ENCODE measurements at regions not wholly inside any gene's neighbourhood (a gene's known extent, or its start where the extent isn't known, plus 50 kb on each side); places are given as distances from the start of the nearest gene placed in this dataset.

DNA sequence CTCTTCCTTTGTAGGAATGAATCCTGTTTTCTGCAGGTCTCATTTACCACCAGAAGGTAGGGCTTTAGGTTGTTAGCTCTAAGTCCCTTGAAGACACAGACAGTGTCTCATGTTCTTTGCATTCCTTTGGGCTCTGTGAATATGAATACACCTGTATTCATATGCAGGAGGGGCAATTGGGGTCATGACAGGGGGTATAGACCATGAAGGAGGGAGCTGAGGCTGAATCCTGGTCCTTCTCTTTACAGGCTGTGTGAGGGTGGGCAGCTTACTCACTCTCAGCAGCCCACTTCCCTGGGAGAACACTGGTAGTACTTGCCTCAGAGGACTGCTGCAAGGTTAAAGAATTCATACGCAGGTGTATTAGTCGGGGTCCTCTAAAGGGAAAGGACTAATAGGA is 267.2 kb upstream of the MGMT start (continued):
- no peak for TF ChIP-seq ZBTB42 (CRISPR knock-in tag; IDR thresholded peaks at IDR 0.05)
- TF ChIP-seq HDAC1 (CRISPR knock-in tag; IDR thresholded peaks at IDR 0.05) = no peak

GRCh38 chr10:129203819-129204218 is 263.2 kb upstream of the MGMT start:
- DNase-seq (ENCODE audit: low spot score) = no peak
- ChIA-PET CTCF (ENCODE audit: low intra/inter-chr PET ratio, low total read pairs) (no interaction called here), POLR2A (no interaction called here)
- Histone ChIP-seq H4K20me1 (ENCODE audit: insufficient read depth, low read length) (no peaks in the 10 kb centered on the region), H3K4me1 (ENCODE audit: insufficient read depth, low read length) (no peaks in the 10 kb centered on the region), H3K4me2 (ENCODE audit: low read depth, low read length) (no peak overlapping the region), H3K79me2 (ENCODE audit: insufficient read depth, low read length) (no peaks in the 10 kb centered on the region), H3K4me3 (replicated peaks in 1 of 3; ENCODE audit: insufficient read depth in 1 of 3, low read depth in 2 of 3, low read length in 3 of 3) (no peak overlapping the region), H3K27ac (ENCODE audit: extremely low read length, insufficient read depth, low read length) (no peak overlapping the region), H3K36me3 (replicated peaks in 1 of 2; ENCODE audit: control insufficient read depth in 1 of 2, insufficient read depth in 2 of 2, low read length in 2 of 2) (no peaks in the 10 kb centered on the region), H3K27me3 (ENCODE audit: control insufficient read depth in 1 of 2, insufficient read depth in 2 of 2, low read length in 2 of 2) (no peaks in the 10 kb centered on the region), H3K9ac (ENCODE audit: insufficient read depth, low read depth, low read length) (no peak overlapping the region), H3K9me3 (ENCODE audit: low read length) (no peaks in the 10 kb centered on the region), H2AFZ (ENCODE audit: low read length) (no peak overlapping the region)
- WGBS (ENCODE audit: low lambda C conversion rate) = 5% methylated on average over 3 of the region's 5 CpGs
- no peak for ATAC-seq
- no peak for FAIRE-seq
- no TSS peak for BruUV-seq (replicated peaks)
- TF ChIP-seq GATAD2A (CRISPR knock-in tag; IDR thresholded peaks at IDR 0.05) = no peak
- no peak for TF ChIP-seq ZNF589 (CRISPR knock-in tag; conservative IDR thresholded peaks at IDR 0.05)
- no peak for TF ChIP-seq JUND (CRISPR knock-in tag; IDR thresholded peaks at IDR 0.05)
- TF ChIP-seq CREB1 (IDR thresholded peaks at IDR 0.05) = peak; percentile 33; the same call in 1 of the 2 replicates
- TF ChIP-seq CREB1 (CRISPR knock-in tag; IDR thresholded peaks at IDR 0.05) = no peak
- intact Hi-C loops (cut with micrococcal nuclease; ENCODE audit: unreplicated experiment) = no loop called here
- in situ Hi-C loops (cut with HindIII; ENCODE audit: extremely low pct_ligation_motif_present, low pct_unique_long_range_greater_than_20kb) = no loop called here

DNA sequence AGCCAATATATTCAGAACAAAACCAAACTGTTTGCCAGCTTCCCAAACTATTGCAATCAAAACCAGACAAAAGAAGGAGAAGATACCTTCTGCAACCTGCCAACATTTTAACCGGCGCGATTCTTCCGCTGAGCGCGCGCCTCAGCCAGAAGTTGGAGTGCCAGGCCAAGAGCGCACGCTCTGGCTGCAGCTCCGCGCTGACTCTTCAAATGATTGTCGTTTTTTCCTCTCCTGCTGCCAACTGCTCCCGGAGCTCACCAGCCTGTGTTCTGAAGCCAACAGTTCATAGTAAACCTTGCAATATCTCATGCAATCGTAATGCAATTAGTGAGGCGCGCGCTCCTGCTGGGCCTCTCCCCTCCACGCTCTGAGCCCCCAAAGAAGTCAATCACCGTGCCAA is 259.7 kb upstream of the MGMT start:
- POLR2A ChIA-PET = no interaction called here
- ATAC-seq (no peak), DNase-seq (ENCODE audit: low spot score) (no peak), FAIRE-seq (no peak)
- in situ Hi-C loops (cut with HindIII; ENCODE audit: extremely low pct_ligation_motif_present, low pct_unique_long_range_greater_than_20kb) (no loop called here), intact Hi-C loops (cut with micrococcal nuclease; ENCODE audit: unreplicated experiment) (no loop called here)
- H3K9ac ChIP-seq (ENCODE audit: insufficient read depth, low read depth, low read length) = no peak overlapping the region
- no peak overlapping the region for H3K27ac ChIP-seq (ENCODE audit: extremely low read length, insufficient read depth, low read length)
- no TSS peak for BruUV-seq (replicated peaks)
- no peaks in the 10 kb centered on the region for H3K79me2 ChIP-seq (ENCODE audit: insufficient read depth, low read length)
- no peaks in the 10 kb centered on the region for H3K36me3 ChIP-seq (replicated peaks in 1 of 2; ENCODE audit: control insufficient read depth in 1 of 2, insufficient read depth in 2 of 2, low read length in 2 of 2)
- H3K9me3 ChIP-seq (ENCODE audit: low read length) = no peaks in the 10 kb centered on the region
- 69% methylated on average over 19 of the region's 19 CpGs for WGBS (ENCODE audit: low lambda C conversion rate)
- H3K27me3 ChIP-seq (ENCODE audit: control insufficient read depth in 1 of 2, insufficient read depth in 2 of 2, low read length in 2 of 2) = no peaks in the 10 kb centered on the region
- H3K4me3 ChIP-seq (replicated peaks in 1 of 3; ENCODE audit: insufficient read depth in 1 of 3, low read depth in 2 of 3, low read length in 3 of 3) = no peak overlapping the region
- CTCF ChIA-PET (ENCODE audit: low intra/inter-chr PET ratio, low total read pairs) = no interaction called here
- H4K20me1 ChIP-seq (ENCODE audit: insufficient read depth, low read length) = no peaks in the 10 kb centered on the region
- TF ChIP-seq KLF13 (CRISPR knock-in tag; IDR thresholded peaks at IDR 0.05) (no peak), ZNF17 (CRISPR knock-in tag; IDR thresholded peaks at IDR 0.05) (no peak), DRAP1 (CRISPR knock-in tag; IDR thresholded peaks at IDR 0.05) (no peak), RBM22 (optimal IDR thresholded peaks at IDR 0.05; ENCODE audit: low read length) (no peak), ZNF557 (CRISPR knock-in tag; IDR thresholded peaks at IDR 0.05) (no peak), ZNF850 (CRISPR knock-in tag; conservative IDR thresholded peaks at IDR 0.05) (no peak), CCAR2 (optimal IDR thresholded peaks at IDR 0.05; ENCODE audit: low read depth, low read length) (no peak)
- TF ChIP-seq, protein P1, sequence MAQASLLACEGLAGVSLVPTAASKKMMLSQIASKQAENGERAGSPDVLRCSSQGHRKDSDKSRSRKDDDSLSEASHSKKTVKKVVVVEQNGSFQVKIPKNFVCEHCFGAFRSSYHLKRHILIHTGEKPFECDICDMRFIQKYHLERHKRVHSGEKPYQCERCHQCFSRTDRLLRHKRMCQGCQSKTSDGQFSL (CRISPR knock-in tag; IDR thresholded peaks at IDR 0.05) = no peak
- H3K4me1 ChIP-seq (ENCODE audit: insufficient read depth, low read length) = no peaks in the 10 kb centered on the region
- H3K4me2 ChIP-seq (ENCODE audit: low read depth, low read length) = no peak overlapping the region
- H2AFZ ChIP-seq (ENCODE audit: low read length) = no peak overlapping the region

Data from HepG2 (cell line).